Hepatocyte (in vitro differentiated cells): ENCODE measurements at regions not wholly inside any gene's neighbourhood (a gene's known extent, or its start where the extent isn't known, plus 50 kb on each side); places are given as distances from the start of the nearest gene placed in this dataset.

ENCODE experiments used
- DNase-seq: peaks from one replicate; pipeline ENCODE4 v3.0.0-alpha.2; 2016; ENCODE audit warnings: low spot score
- H2AFZ ChIP-seq: fragments of 200-600 bp; sonication (generic); 2 replicates; pipeline ENCODE4 v1.6.0; 2016; ENCODE audit warnings: antibody characterized with exemption, mild to moderate bottlenecking
- H3K27ac ChIP-seq: fragments of 200-600 bp; sonication (generic); 2 replicates; pipeline ENCODE4 v1.5.1; 2016; ENCODE audit warnings: mild to moderate bottlenecking
- H3K27me3 ChIP-seq: fragments of 200-600 bp; sonication (generic); 2 replicates; pipeline ENCODE4 v1.6.1; 2016
- H3K36me3 ChIP-seq: fragments of 200-600 bp; sonication (generic); replicated peaks from 2 replicates; pipeline ENCODE4 v1.5.1; 2016; ENCODE audit warnings: low read depth; ENCODE audit not compliant: insufficient read depth
- H3K4me1 ChIP-seq: fragments of 200-600 bp; sonication (generic); 2 replicates; pipeline ENCODE4 v1.5.1; 2016; ENCODE audit warnings: mild to moderate bottlenecking, moderate library complexity; ENCODE audit not compliant: insufficient read depth
- H3K4me2 ChIP-seq: fragments of 200-600 bp; sonication (generic); 2 replicates; pipeline ENCODE4 v1.6.0; 2016
- H3K4me3 ChIP-seq: fragments of 200-600 bp; sonication (generic); 2 replicates; pipeline ENCODE4 v1.5.1; 2016; ENCODE audit warnings: mild to moderate bottlenecking
- H3K79me2 ChIP-seq: fragments of 200-600 bp; sonication (generic); 2 replicates; pipeline ENCODE4 v1.6.0; 2017; ENCODE audit warnings: mild to moderate bottlenecking
- H3K9me2 ChIP-seq: fragments of 200-600 bp; sonication (generic); replicated peaks from 2 replicates; pipeline ENCODE4 v1.6.0; 2017; ENCODE audit warnings: mild to moderate bottlenecking; ENCODE audit not compliant: insufficient read depth
- H3K9me3 ChIP-seq: fragments of 200-600 bp; sonication (generic); 2 replicates; pipeline ENCODE4 v1.5.1; 2016; ENCODE audit warnings: low read depth, mild to moderate bottlenecking
- H4K20me1 ChIP-seq: fragments of 200-600 bp; sonication (generic); 2 replicates; pipeline ENCODE4 v1.6.0; 2016; ENCODE audit warnings: mild to moderate bottlenecking; ENCODE audit not compliant: insufficient read depth, poor library complexity, severe bottlenecking
- CTCF ChIP-seq: fragments of 200-600 bp; sonication (generic); IDR thresholded peaks from 2 replicates; pipeline ENCODE4 v1.5.1; 2016; ENCODE audit warnings: antibody characterized with exemption, mild to moderate bottlenecking; ENCODE audit not compliant: poor library complexity
- EZH2 ChIP-seq: fragments of 200-600 bp; sonication (generic); IDR thresholded peaks from 2 replicates; pipeline ENCODE4 v1.6.1; 2016; ENCODE audit warnings: antibody characterized with exemption, mild to moderate bottlenecking, borderline replicate concordance
- EZH2phosphoT487 ChIP-seq: fragments of 200-600 bp; sonication (generic); IDR thresholded peaks from one replicate; pipeline ENCODE4 v1.6.1; 2018; ENCODE audit warnings: antibody characterized with exemption, mild to moderate bottlenecking, low read depth, moderate library complexity; ENCODE audit not compliant: unreplicated experiment, severe bottlenecking
- WGBS: methylation state at CpG from one replicate; pipeline ENCODE4 v1.1.6; 2016; ENCODE audit warnings: low lambda C conversion rate; ENCODE audit errors: missing lambda C conversion rate; 5-methylcytosine and 5-hydroxymethylcytosine counted together

- Histone ChIP-seq H4K20me1 (no peaks in the 10 kb centered on the region), H3K4me1 (peaks cover 8% of the 10 kb centered on the region), H3K27me3 (no peaks in the 10 kb centered on the region), H2AFZ (no peak overlapping the region), H3K4me3 (no peak overlapping the region), H3K79me2 (no peaks in the 10 kb centered on the region), H3K9me3 (no peaks in the 10 kb centered on the region), H3K4me2 (no peak overlapping the region), H3K36me3 (no peaks in the 10 kb centered on the region), H3K27ac (no peak overlapping the region), H3K9me2 (no peaks in the 10 kb centered on the region)
- TF ChIP-seq EZH2 (no peak), CTCF (no peak), EZH2phosphoT487 (no peak)
- WGBS, result 70% methylated on average over 3 of the region's 3 CpGs
- DNase-seq, result no peak
Observed at GRCh38 chr11:110947096-110947495, 234.9 kb upstream of the ARHGAP20 start.

DNA sequence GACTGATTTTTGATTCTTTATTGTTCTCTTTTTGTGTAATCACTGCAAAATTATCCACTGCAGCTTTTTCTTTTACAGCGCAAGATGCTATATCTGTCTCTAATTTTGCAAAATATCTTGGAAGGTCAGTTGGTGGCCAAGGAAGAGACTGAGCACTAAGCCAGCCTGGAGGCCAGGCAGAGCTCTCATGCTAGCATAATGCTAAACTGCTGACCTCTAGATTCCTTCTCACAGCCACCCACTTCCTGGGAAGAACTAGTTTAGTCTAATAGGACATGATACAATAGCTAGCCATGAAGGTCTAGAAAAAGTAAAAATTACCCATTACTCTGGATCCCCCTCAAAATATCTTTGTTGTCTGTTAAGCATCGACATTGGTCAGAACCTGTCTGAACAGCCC lies 227.2 kb upstream of the ARHGAP20 start:
- H4K20me1 ChIP-seq, result no peaks in the 10 kb centered on the region
- TF ChIP-seq CTCF (no peak), EZH2phosphoT487 (no peak)
- WGBS, result 91% methylated on average over 2 of the region's 2 CpGs
- H3K4me3 ChIP-seq, result no peak overlapping the region
- H3K4me2 ChIP-seq, result no peak overlapping the region
- DNase-seq, result no peak
- no peak overlapping the region for H2AFZ ChIP-seq
- no peaks in the 10 kb centered on the region for H3K9me2 ChIP-seq
- no peaks in the 10 kb centered on the region for H3K36me3 ChIP-seq
- no peak overlapping the region for H3K27ac ChIP-seq
- H3K4me1 ChIP-seq, result no peaks in the 10 kb centered on the region
- H3K79me2 ChIP-seq, result no peaks in the 10 kb centered on the region
- no peaks in the 10 kb centered on the region for H3K9me3 ChIP-seq
- H3K27me3 ChIP-seq, result no peaks in the 10 kb centered on the region

DNA sequence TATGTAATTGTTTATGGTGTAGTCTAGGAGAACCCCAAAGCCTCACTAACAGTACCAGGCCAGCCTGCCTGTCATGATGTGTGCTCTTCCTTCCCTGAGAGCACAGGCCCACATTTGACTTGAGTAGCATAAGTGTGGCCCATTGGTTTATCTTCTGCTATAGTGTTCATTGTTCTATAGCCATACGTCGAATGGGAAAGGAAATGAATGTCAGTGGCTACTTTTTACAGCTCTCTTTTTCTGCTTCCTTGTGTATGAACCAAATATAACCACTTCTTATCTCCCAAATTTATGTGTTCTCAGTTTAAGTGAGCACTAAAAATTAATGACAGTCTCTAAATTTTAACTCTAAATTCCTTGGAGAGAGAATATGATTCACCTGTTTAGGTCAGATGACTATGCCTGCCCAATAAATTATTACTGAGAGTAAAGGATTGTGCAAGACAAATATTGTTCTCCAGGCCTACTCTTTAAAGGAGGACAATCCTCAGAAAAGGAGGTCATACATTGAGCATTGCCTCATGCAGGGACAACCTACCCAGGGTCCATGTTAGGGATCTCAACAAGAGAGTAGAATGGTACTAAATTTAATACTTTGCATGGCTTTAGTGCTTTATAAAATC lies 222.9 kb upstream of the ARHGAP20 start:
- no peak overlapping the region for H2AFZ ChIP-seq
- no peaks in the 10 kb centered on the region for H3K9me2 ChIP-seq
- no peak overlapping the region for H3K27ac ChIP-seq
- no peak for DNase-seq
- H3K36me3 ChIP-seq, result no peaks in the 10 kb centered on the region
- no peak overlapping the region for H3K4me3 ChIP-seq
- no peaks in the 10 kb centered on the region for H3K79me2 ChIP-seq
- H3K9me3 ChIP-seq, result no peaks in the 10 kb centered on the region
- no peaks in the 10 kb centered on the region for H3K4me1 ChIP-seq
- no peak for TF ChIP-seq CTCF
- TF ChIP-seq EZH2phosphoT487, result no peak
- no peak for TF ChIP-seq EZH2
- no peaks in the 10 kb centered on the region for H4K20me1 ChIP-seq
- 79% methylated on average over 2 of the region's 2 CpGs for WGBS
- no peak overlapping the region for H3K4me2 ChIP-seq
- H3K27me3 ChIP-seq, result no peaks in the 10 kb centered on the region

GRCh38 chr11:110929129-110929528 lies 216.9 kb upstream of the ARHGAP20 start:
- Histone ChIP-seq H3K79me2 (no peaks in the 10 kb centered on the region), H3K27ac (no peak overlapping the region), H3K9me3 (no peaks in the 10 kb centered on the region), H3K27me3 (no peaks in the 10 kb centered on the region), H3K4me2 (no peak overlapping the region), H2AFZ (no peak overlapping the region), H3K4me3 (no peak overlapping the region), H3K4me1 (no peaks in the 10 kb centered on the region), H3K9me2 (no peaks in the 10 kb centered on the region), H3K36me3 (no peaks in the 10 kb centered on the region), H4K20me1 (no peaks in the 10 kb centered on the region)
- DNase-seq, result no peak
- TF ChIP-seq EZH2 (no peak), CTCF (no peak), EZH2phosphoT487 (no peak)
- WGBS, result 95% methylated on average over 1 of the region's 1 CpG
